Medulla oblongata (tissue), 1 donor: ENCODE measurements at regions not wholly inside any gene's neighbourhood (a gene's known extent, or its start where the extent isn't known, plus 50 kb on each side); places are given as distances from the start of the nearest gene placed in this dataset.
A peak's percentile ranks its signal among the peaks of the same experiment; 100 is the strongest.
"Not testable (repeated sequence)": the region's sequence is repeated elsewhere in the genome, so short reads cannot be mapped to it uniquely, and the experiment has no call there.

ENCODE experiments used
- DNase-seq: peaks from one replicate; pipeline ENCODE4 v3.0.0-alpha.2; 2015; ENCODE audit errors: extremely low spot score

- no peak for DNase-seq
These were observed 202.0 kb upstream of the ZNF184 start for GRCh38 chr6:27674882-27675281.

DNA sequence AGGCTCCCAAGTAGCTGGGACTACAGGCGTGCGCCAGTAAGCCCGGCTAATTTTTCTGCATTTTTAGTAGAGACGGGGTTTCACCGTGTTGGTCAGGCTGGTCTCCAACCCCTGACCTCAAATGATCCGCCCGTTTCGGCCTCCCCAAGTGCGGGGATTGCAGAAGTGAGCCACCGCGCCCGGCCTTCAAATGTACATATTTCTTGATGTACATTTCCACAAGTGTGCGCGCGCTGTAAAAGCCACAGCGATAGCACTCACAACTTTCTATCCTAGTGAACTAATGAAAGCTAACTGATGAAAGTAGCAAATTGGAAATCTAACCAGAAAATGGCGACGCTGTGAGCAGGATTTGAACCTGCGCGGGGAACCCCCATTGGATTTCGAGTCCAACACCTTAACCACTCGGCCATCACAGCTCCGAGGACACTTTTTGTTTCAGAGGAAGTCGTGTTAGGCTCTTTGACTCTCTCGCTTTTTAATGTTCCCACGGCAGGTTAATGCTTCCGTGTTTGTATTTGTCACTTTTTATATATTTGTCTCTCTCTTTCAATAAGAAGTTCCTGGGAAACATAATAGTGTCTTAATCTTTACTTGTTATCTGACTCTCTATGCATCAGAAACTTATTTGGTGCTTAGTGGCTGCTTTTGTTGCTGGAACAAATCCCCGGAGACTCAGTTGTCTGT lies 199.4 kb upstream of the ZNF184 start:
- peak; percentile 20 for DNase-seq

- DNase-seq, result no peak
These were observed 196.9 kb upstream of the ZNF184 start for GRCh38 chr6:27669624-27670301.

- no peak for DNase-seq
These were observed 196.4 kb upstream of the ZNF184 start for GRCh38 chr6:27669295-27669623.

DNA sequence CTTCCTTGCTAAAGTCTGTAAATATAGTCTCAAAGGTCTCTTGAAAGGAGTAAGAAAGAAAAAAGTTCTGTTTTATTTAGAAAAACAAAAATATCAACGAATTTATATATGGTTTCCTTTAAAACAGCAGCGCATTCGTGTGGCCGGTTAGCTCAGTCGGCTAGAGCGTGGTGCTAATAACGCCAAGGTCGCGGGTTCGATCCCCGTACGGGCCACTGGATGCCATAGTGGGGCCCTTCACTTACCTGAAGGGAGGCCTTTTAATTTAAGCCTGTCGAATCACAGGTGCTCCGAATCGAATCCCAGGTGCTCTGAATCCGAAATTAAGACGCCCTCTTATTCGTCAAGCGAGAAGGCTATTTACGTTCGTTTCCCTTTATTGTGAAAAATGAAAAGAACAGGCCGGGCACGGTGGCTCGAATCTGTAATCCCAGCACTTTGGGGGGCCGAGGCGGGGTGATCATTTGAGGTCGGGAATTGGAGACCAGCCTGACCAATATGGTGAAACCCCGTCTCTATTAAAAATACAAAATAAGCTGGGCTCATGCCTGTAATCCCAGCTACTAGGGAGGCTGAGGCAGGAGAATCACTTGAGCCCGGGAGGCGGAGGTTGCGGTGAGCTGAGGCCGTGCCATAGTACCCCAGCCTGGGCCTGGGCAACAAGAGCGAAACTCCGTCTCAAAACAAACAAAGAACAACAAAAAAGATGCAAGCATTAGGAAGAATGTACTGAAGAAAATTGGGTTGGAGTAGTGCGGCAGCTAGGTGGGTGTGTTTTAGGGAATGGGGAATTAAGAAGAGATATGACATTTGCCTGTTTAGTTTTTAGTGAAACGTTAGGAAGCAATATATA lies 195.8 kb upstream of the ZNF184 start:
- DNase-seq, result peak; percentile 20

- no peak for DNase-seq
These were observed 194.9 kb upstream of the ZNF184 start for GRCh38 chr6:27667657-27668441.

GRCh38 chr6:27667016-27667656 lies 194.2 kb upstream of the ZNF184 start:
- no peak for DNase-seq

GRCh38 chr6:27662769-27663168 lies 189.9 kb upstream of the ZNF184 start:
- DNase-seq, result no peak

- DNase-seq, result not testable (repeated sequence)
These were observed 189.3 kb upstream of the ZNF184 start for GRCh38 chr6:27662212-27662611.

DNA sequence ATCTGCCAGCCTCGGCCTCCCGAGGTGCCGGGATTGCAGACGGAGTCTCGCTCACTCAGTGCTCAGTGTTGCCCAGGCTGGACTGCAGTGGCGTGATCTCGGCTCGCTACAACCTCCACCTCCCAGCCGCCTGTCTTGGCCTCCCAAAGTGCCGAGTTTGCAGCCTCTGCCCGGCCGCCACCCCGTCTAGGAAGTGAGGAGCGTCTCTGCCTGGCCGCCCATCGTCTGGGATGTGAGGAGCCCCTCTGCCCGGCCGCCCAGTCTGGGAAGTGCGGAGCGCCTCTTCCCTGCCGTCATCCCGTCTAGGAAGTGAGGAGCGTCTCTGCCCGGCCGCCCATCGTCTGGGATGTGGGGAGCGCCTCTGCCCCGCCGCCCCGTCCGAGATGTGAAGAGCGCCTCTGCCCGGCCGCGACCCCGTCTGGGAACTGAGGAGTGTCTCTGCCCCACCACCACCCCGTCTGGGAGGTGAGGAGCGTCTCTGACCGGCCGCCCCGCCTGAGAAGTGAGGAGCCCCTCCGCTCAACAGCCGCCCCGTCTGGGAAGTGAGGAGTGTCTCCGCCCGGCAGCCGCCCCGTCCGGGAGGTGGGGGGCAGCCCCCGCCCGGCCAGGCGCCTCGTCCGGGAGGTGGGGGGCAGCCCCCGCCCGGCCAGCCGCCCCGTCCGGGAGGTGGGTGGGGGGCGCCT lies 180.4 kb upstream of the ZNF184 start:
- DNase-seq, result not testable (repeated sequence)

GRCh38 chr6:27651371-27651732 lies 178.4 kb upstream of the ZNF184 start:
- DNase-seq, result no peak

GRCh38 chr6:27650620-27651370 lies 177.9 kb upstream of the ZNF184 start:
- DNase-seq, result no peak

GRCh38 chr6:27644528-27644927 lies 171.6 kb upstream of the ZNF184 start:
- DNase-seq, result no peak

DNA sequence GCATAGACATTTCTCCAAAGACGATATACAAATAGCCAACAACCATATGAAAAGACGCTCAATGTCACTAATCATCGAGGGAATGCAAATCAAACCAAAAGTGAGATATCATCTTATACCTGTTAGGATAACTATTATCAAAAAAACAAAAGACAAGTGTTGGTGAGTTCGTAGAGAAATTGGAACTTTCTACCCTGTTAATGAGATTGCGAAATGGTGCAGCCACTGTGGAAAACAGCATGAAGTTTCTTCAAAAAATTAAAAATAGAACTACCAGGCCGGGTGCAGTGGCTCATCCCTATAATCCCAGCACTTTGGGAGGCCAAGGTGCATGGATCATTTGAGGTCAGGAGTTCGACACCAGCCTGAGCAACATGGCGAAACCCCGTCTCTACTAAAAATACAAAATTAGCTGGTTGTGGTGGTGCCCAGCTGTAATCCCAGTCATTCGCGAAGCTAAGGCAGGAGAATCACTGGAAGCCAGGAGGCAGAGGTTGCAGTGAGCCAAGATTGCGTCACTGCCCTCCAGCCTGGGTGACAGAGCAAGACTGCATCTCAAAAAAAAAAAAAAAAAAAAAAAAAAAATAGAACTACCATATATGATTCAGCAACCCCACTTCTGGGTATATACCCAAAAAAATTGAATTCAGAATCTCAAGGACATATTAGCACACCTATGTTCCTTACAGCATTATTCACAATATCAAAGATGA lies 170.0 kb upstream of the ZNF184 start:
- DNase-seq, result no peak

DNA sequence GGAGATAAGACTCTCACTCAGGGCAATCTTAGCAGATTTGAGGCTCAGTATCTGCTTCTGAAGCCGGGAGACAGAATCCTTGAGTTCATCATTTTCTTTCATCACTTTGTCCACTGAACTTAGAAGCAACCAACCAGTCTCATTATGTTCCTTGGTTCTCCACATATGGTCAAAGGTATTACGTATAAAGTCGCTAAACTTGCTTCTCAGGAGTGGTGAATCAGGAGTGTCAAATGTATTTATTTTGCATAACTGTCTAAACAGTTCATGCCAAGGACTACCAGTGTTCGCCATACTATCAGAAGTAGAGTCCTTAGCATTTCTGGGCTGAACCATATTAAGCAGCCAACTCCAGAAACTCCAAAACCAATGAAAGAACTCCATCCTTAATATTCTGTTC lies 163.0 kb upstream of the ZNF184 start:
- DNase-seq, result not testable (repeated sequence)

GRCh38 chr6:27633221-27633688 lies 160.3 kb upstream of the ZNF184 start:
- not testable (repeated sequence) for DNase-seq

GRCh38 chr6:27631609-27631916 lies 158.7 kb upstream of the ZNF184 start:
- DNase-seq, result no peak

GRCh38 chr6:27630727-27631608 lies 158.1 kb upstream of the ZNF184 start:
- DNase-seq, result no peak
